Left lobe of liver (tissue), 2 donors: ENCODE measurements at regions not wholly inside any gene's neighbourhood (a gene's known extent, or its start where the extent isn't known, plus 50 kb on each side); places are given as distances from the start of the nearest gene placed in this dataset.
"Not testable (repeated sequence)": the region's sequence is repeated elsewhere in the genome, so short reads cannot be mapped to it uniquely, and the experiment has no call there.

Experiments used
- ATAC-seq: fragments of 200-7000 bp; cut with Tn5 transposase; one replicate; pipeline ENCODE4 v1.9.1; 2020; ENCODE audit warnings: mild to moderate bottlenecking, moderate library complexity
- DNase-seq: peaks from one replicate; pipeline ENCODE4 v3.0.0-alpha.2; 2020; ENCODE audit warnings: low spot score
- donor health status: DM: no; HTN: no; CAD: no; lungs with moderate emphysema.
- donor health status: DM: no; HTN: yes; CAD: no.

GRCh38 chr3:118495206-118495605 lies 539.4 kb downstream of the IGSF11 start:
- no peak for DNase-seq
- ATAC-seq, result no peak

GRCh38 chr3:118497274-118497673 lies 537.4 kb downstream of the IGSF11 start:
- ATAC-seq (no peak), DNase-seq (no peak)

GRCh38 chr3:118501152-118501551 lies 533.5 kb downstream of the IGSF11 start:
- DNase-seq, result peak; percentile 49
- peak; percentile 79 for ATAC-seq

GRCh38 chr3:118504906-118505305 lies 529.7 kb downstream of the IGSF11 start:
- DNase-seq, result no peak

GRCh38 chr3:118505784-118506183 lies 528.9 kb downstream of the IGSF11 start:
- DNase-seq, result no peak
- ATAC-seq, result no peak

More at GRCh38 chr3:118504906-118505305, 529.7 kb downstream of the IGSF11 start:
- no peak for ATAC-seq

GRCh38 chr3:118511402-118511801 lies 523.2 kb downstream of the IGSF11 start:
- no peak for ATAC-seq
- DNase-seq, result no peak

GRCh38 chr3:118512301-118512700 lies 522.3 kb downstream of the IGSF11 start:
- DNase-seq (no peak), ATAC-seq (no peak)

GRCh38 chr3:118525077-118525476 lies 509.6 kb downstream of the IGSF11 start:
- ATAC-seq (no peak), DNase-seq (no peak)

- ATAC-seq, result no peak
- no peak for DNase-seq
These were observed 507.7 kb downstream of the IGSF11 start for GRCh38 chr3:118526758-118527513.

GRCh38 chr3:118527514-118528044 lies 507.1 kb downstream of the IGSF11 start:
- ATAC-seq (no peak), DNase-seq (no peak)

GRCh38 chr3:118529554-118529953 lies 505.1 kb downstream of the IGSF11 start:
- ATAC-seq, result no peak
- DNase-seq, result no peak

- no peak for DNase-seq
- no peak for ATAC-seq
These were observed 504.2 kb downstream of the IGSF11 start for GRCh38 chr3:118530350-118530922.

GRCh38 chr3:118530927-118531356 lies 503.7 kb downstream of the IGSF11 start:
- not testable (repeated sequence) for DNase-seq, ATAC-seq

GRCh38 chr3:118531816-118532215 lies 502.8 kb downstream of the IGSF11 start:
- DNase-seq, result no peak
- ATAC-seq, result no peak

GRCh38 chr3:118533676-118534075 lies 501.0 kb downstream of the IGSF11 start:
- no peak for ATAC-seq

GRCh38 chr3:118534519-118534918 lies 500.1 kb downstream of the IGSF11 start:
- no peak for DNase-seq
- ATAC-seq, result no peak

More at GRCh38 chr3:118533676-118534075, 501.0 kb downstream of the IGSF11 start:
- DNase-seq, result no peak

- ATAC-seq (no peak), DNase-seq (no peak)
These were observed 497.9 kb downstream of the IGSF11 start for GRCh38 chr3:118536764-118537163.

GRCh38 chr3:118537454-118537853 lies 497.2 kb downstream of the IGSF11 start:
- ATAC-seq (no peak), DNase-seq (no peak)

- no peak for DNase-seq
- no peak for ATAC-seq
These were observed 496.5 kb downstream of the IGSF11 start for GRCh38 chr3:118538187-118538586.

- DNase-seq, ATAC-seq: not testable (repeated sequence)
These were observed 494.7 kb downstream of the IGSF11 start for GRCh38 chr3:118539820-118540447.

GRCh38 chr3:118540448-118540821 lies 494.2 kb downstream of the IGSF11 start:
- not testable (repeated sequence) for ATAC-seq, DNase-seq

- no peak for DNase-seq
- no peak for ATAC-seq
These were observed 493.8 kb downstream of the IGSF11 start for GRCh38 chr3:118540826-118541225.
